22Rv1 (cell line): ENCODE measurements at regions not wholly inside any gene's neighbourhood (a gene's known extent, or its start where the extent isn't known, plus 50 kb on each side); places are given as distances from the start of the nearest gene placed in this dataset.

Experiments used
- H3K27ac ChIP-seq: fragments of 450-650 bp; 2 replicates; pipeline ENCODE4 v1.5.1; 2017
- ZFX ChIP-seq: fragments of 450-650 bp; IDR thresholded peaks from 2 replicates; pipeline ENCODE4 v1.6.1; 2017; ENCODE audit warnings: antibody characterized with exemption, borderline replicate concordance
- TF ChIP-seq, protein P1 (sequence below): fragments of 450-650 bp; IDR thresholded peaks from 2 replicates; pipeline ENCODE4 v1.5.1; 2017; ENCODE audit warnings: mild to moderate bottlenecking

- TF ChIP-seq, protein P1, sequence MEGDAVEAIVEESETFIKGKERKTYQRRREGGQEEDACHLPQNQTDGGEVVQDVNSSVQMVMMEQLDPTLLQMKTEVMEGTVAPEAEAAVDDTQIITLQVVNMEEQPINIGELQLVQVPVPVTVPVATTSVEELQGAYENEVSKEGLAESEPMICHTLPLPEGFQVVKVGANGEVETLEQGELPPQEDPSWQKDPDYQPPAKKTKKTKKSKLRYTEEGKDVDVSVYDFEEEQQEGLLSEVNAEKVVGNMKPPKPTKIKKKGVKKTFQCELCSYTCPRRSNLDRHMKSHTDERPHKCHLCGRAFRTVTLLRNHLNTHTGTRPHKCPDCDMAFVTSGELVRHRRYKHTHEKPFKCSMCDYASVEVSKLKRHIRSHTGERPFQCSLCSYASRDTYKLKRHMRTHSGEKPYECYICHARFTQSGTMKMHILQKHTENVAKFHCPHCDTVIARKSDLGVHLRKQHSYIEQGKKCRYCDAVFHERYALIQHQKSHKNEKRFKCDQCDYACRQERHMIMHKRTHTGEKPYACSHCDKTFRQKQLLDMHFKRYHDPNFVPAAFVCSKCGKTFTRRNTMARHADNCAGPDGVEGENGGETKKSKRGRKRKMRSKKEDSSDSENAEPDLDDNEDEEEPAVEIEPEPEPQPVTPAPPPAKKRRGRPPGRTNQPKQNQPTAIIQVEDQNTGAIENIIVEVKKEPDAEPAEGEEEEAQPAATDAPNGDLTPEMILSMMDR: no peak
- no peak for TF ChIP-seq ZFX
- H3K27ac ChIP-seq: no peak overlapping the region
Observed at GRCh38 chr14:21964180-21964579, 290.6 kb upstream of the OR4E1 start.

DNA sequence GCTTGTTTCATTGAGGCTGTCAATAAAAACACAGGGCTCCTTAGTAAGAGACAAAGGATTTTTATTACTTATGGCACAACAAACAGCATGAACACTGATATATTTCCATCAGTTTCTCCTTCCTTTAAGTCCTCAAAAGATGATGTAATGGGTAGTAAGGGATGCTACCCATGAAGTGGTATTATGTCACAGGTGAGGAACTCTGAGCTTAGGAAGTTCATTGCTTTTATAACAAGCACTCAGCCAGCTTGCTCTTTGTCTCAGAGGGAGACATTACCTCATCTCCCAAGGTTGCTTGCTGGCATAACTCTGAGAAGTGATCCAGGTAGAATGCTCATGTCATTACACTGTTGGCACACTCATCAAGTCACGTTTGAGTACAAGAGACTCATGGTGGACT is 287.0 kb upstream of the OR4E1 start:
- TF ChIP-seq, protein P1: no peak
- no peak for TF ChIP-seq ZFX
- H3K27ac ChIP-seq: no peak overlapping the region

- TF ChIP-seq, protein P1: no peak
- TF ChIP-seq ZFX: no peak
Observed at GRCh38 chr14:21941885-21942284, 268.3 kb upstream of the OR4E1 start.

DNA sequence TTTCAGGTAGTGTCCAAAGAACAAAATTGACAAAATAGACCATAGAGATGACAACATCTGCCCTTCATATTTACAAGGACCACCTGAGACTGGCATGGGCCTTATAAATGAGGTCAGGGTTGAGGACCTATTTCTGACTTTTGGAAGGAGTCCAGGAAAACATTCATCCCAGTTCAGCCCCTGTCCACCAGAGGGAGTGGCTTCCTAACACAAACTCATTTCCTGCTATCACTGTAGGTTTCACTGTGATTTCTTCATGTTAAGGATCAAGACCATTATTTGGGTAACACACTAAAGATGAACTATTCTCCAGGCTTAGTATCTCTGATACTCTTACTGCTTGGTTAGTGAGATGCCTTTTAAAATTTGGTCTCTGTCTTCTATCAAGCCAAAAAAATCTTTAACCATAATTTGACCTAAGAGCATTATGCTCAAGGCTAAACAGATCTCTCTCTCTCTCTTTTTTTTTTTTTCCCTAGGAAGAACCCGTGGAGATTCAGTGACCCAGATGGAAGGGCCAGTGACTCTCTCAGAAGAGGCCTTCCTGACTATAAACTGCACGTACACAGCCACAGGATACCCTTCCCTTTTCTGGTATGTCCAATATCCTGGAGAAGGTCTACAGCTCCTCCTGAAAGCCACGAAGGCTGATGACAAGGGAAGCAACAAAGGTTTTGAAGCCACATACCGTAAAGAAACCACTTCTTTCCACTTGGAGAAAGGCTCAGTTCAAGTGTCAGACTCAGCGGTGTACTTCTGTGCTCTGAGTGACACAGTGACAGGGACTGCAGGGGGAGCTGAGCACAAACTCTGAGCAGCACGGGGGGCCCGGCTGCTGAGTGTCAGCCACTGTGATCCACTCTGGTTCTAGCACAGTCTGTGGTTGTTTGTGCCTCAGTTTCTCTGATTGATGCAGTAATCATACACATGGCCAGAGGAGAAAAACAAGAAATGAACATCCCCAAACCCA is 267.6 kb upstream of the OR4E1 start:
- TF ChIP-seq, protein P1: peak; percentile 67
- TF ChIP-seq ZFX: no peak
- no peak overlapping the region for H3K27ac ChIP-seq

More at GRCh38 chr14:21941885-21942284, 268.3 kb upstream of the OR4E1 start:
- no peak overlapping the region for H3K27ac ChIP-seq

GRCh38 chr14:21939836-21940235 is 266.2 kb upstream of the OR4E1 start:
- H3K27ac ChIP-seq: no peak overlapping the region
- TF ChIP-seq, protein P1: no peak
- TF ChIP-seq ZFX: no peak

DNA sequence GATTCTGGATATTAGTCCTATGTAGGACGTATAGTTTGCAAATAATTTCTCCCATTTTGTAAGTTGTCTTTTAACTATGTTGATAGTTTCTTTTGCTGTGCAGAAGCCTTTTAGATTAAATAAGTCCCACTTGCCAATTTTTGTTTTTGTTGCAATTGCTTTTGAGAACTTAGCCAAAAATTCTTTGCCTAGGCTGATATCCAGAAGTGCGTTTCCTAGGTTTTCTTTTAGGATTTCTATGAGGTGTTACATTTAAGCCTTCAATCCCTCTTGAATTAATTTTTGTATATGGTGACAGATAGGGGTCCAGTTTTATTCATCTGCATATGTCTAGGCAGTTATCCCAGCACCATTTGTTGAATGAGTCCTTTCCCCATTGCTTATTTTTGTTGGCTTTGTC is 264.4 kb upstream of the OR4E1 start:
- no peak overlapping the region for H3K27ac ChIP-seq
- no peak for TF ChIP-seq ZFX
- TF ChIP-seq, protein P1: no peak

GRCh38 chr14:21933681-21934080 is 260.1 kb upstream of the OR4E1 start:
- no peak overlapping the region for H3K27ac ChIP-seq
- TF ChIP-seq ZFX: no peak
- TF ChIP-seq, protein P1: peak; percentile 23
